Fibroblast of lung (primary cell): ENCODE measurements at regions not wholly inside any gene's neighbourhood (a gene's known extent, or its start where the extent isn't known, plus 50 kb on each side); places are given as distances from the start of the nearest gene placed in this dataset.

Experiments
- EZH2 ChIP-seq: IDR thresholded peaks from 2 replicates; pipeline ENCODE4 v1.5.1; 2012; ENCODE audit warnings: low read length, control low read depth, mild to moderate bottlenecking; ENCODE audit errors: missing control alignments
- TF ChIP-seq, protein P1 (sequence below), 2 donors: IDR thresholded peaks in 1 of 2; conservative IDR thresholded peaks in 1 of 2; 1 replicate in 1 of 2; 2 replicates in 1 of 2; pipeline ENCODE4 v1.5.1; 2011 to 2012; ENCODE audit warnings: low read length in 2 of 2, control low read depth in 1 of 2, inconsistent platforms in 1 of 2, low read depth in 1 of 2, mild to moderate bottlenecking in 1 of 2

DNA sequence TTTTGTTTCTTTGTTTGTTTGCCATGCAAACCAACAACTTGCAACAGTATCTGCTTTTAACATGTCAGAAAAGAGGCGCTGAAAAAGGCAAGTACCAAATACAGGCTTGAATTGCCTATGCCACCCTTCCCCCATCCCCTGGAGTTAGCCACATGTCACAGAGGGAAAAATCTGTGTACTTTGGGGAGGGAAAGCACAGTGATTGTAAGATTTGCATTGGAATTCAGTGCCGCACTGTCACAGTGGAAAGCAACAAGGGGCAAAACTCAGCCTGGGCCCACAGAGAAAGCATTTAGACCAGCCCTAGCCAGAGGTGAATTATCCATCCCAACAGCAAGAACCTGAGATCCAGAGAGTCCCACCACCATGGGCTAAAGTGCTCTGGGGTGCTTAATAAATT, 52.4 kb upstream of the ACADM start:
- no peak for TF ChIP-seq EZH2
- TF ChIP-seq, protein P1, sequence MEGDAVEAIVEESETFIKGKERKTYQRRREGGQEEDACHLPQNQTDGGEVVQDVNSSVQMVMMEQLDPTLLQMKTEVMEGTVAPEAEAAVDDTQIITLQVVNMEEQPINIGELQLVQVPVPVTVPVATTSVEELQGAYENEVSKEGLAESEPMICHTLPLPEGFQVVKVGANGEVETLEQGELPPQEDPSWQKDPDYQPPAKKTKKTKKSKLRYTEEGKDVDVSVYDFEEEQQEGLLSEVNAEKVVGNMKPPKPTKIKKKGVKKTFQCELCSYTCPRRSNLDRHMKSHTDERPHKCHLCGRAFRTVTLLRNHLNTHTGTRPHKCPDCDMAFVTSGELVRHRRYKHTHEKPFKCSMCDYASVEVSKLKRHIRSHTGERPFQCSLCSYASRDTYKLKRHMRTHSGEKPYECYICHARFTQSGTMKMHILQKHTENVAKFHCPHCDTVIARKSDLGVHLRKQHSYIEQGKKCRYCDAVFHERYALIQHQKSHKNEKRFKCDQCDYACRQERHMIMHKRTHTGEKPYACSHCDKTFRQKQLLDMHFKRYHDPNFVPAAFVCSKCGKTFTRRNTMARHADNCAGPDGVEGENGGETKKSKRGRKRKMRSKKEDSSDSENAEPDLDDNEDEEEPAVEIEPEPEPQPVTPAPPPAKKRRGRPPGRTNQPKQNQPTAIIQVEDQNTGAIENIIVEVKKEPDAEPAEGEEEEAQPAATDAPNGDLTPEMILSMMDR (conservative IDR thresholded peaks at IDR 0.05 in 1 of 2, IDR thresholded peaks at IDR 0.05 in 1 of 2; ENCODE audit: low read depth in 1 of 2, low read length in 2 of 2), result no peak
